AG04449 (cell line): ENCODE measurements at regions not wholly inside any gene's neighbourhood (a gene's known extent, or its start where the extent isn't known, plus 50 kb on each side); places are given as distances from the start of the nearest gene placed in this dataset.
"Not testable (repeated sequence)": the region's sequence is repeated elsewhere in the genome, so short reads cannot be mapped to it uniquely, and the experiment has no call there.

Experiments
- CTCF ChIA-PET: fragments of 350-600 bp; formaldehyde crosslinking; extraction: SDS; loops from one replicate; lab custom pipeline; 2021; ENCODE audit warnings: antibody characterized with exemption; lab: Yijun Ruan, JAX
- POLR2A ChIA-PET: fragments of 400-600, 350-600 bp; formaldehyde crosslinking; extraction: SDS; loops from one replicate; lab custom pipeline; 2020; ENCODE audit warnings: antibody characterized with exemption, inconsistent platforms; lab: Yijun Ruan, JAX
- DNase-seq: peaks from one replicate; pipeline ENCODE4 v3.0.0-alpha.2; 2010; ENCODE audit warnings: low read depth, low spot score
- H3K4me3 ChIP-seq: 2 replicates; pipeline ENCODE4 v1.5.1; 2011; ENCODE audit warnings: low read depth, mild to moderate bottlenecking, control low read depth, low read length
- TF ChIP-seq, protein P1 (sequence below): IDR thresholded peaks from one replicate; pipeline ENCODE4 v1.5.1; 2011; ENCODE audit warnings: mild to moderate bottlenecking, moderate library complexity, low read length, control low read depth, inconsistent platforms; ENCODE audit not compliant: insufficient read depth; ENCODE audit errors: missing control alignments

DNA sequence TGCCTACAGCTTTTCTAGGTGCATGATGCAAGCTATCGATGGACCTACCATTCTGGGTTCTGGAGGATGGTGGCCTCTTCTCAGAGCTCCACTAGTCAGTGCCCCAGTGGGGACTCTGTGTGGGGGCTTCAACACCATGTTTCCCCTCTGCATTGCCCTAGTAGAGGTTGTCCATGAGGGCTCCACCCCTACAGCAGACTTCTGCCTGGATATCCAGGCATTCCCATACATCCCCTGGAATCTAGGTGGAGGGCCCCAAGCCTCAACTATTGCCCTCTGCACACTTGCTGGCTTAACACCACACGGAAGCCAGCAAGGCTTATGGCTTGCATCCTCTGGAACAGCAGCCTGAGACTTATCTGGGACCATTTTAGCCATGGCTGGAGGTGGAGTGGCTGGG, 1299.9 kb upstream of the MIR17HG start:
- ChIA-PET CTCF (no interaction called here), POLR2A (no interaction called here)
- no peak overlapping the region for H3K4me3 ChIP-seq
- no peak for DNase-seq
- TF ChIP-seq, protein P1, sequence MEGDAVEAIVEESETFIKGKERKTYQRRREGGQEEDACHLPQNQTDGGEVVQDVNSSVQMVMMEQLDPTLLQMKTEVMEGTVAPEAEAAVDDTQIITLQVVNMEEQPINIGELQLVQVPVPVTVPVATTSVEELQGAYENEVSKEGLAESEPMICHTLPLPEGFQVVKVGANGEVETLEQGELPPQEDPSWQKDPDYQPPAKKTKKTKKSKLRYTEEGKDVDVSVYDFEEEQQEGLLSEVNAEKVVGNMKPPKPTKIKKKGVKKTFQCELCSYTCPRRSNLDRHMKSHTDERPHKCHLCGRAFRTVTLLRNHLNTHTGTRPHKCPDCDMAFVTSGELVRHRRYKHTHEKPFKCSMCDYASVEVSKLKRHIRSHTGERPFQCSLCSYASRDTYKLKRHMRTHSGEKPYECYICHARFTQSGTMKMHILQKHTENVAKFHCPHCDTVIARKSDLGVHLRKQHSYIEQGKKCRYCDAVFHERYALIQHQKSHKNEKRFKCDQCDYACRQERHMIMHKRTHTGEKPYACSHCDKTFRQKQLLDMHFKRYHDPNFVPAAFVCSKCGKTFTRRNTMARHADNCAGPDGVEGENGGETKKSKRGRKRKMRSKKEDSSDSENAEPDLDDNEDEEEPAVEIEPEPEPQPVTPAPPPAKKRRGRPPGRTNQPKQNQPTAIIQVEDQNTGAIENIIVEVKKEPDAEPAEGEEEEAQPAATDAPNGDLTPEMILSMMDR, result no peak

GRCh38 chr13:90049989-90050671, 1297.4 kb upstream of the MIR17HG start:
- no peak overlapping the region for H3K4me3 ChIP-seq
- no peak for DNase-seq
- POLR2A ChIA-PET, result no interaction called here

DNA sequence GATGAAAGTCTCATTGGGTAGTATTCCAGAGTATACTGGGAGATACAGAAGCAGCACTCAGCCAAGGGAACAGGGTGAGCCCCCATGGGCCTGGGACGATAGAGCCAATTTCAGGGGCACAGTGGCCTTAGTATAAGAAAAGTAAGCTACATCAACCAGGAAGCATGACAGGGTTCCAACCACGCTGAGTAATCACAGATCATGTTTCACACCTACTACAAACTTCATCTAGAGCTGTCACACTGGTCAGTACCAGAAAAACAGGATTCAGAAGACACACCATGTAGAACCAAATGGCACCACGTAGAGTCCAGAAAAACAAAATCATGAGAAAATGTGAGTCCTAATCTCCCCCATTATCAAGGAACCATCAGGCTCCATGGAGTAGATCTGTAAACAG, 1292.4 kb upstream of the MIR17HG start:
- POLR2A ChIA-PET, result no interaction called here
- TF ChIP-seq, protein P1, result no peak
- H3K4me3 ChIP-seq, result no peak overlapping the region
- CTCF ChIA-PET, result no interaction called here
- DNase-seq, result no peak

More at GRCh38 chr13:90049989-90050671, 1297.4 kb upstream of the MIR17HG start:
- TF ChIP-seq, protein P1, result no peak
- CTCF ChIA-PET, result no interaction called here

GRCh38 chr13:90055760-90056159, 1291.7 kb upstream of the MIR17HG start:
- no peak for DNase-seq
- no peak overlapping the region for H3K4me3 ChIP-seq
- TF ChIP-seq, protein P1, result no peak
- CTCF ChIA-PET, result no interaction called here
- POLR2A ChIA-PET, result no interaction called here

DNA sequence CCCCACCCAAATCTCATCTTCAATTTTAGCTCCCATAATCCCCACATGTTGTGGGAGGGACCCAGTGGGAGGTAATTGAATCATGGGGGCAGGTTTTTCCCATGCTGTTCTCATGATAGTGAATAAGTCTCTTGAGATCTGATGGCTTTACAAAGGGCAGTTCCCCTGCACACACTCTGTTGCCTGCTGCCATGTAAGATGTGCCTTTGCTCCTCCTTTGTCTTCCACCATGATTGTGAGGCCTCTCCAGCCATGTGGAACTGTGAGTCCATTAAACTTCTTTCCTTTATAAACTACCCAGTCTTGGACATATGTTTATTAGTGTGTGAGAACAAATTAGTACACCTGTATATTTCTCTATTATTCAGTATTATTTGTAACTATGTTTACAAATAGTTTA, 1283.3 kb upstream of the MIR17HG start:
- DNase-seq, POLR2A ChIA-PET, H3K4me3 ChIP-seq, CTCF ChIA-PET: not testable (repeated sequence)

DNA sequence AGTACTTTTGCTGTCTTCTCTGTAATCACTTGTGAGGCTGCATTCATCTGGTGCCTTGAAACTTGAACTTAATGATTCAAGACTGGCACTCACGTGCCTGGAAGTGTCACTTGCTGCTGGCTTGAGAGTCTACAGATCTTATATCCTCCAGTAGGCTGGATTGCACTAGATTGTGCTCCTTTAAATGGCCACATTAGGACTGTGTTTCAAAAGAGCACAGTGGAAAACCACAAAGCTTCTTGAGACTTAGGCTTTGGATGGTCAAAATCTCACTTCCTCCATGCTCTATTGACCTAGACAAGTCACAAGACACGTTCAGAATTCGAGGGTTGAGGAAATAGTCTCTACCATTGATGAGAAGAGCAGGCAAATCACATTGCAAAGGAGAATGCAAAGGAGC, 1278.8 kb upstream of the MIR17HG start:
- DNase-seq, result no peak
- H3K4me3 ChIP-seq, result no peak overlapping the region
- ChIA-PET CTCF (no interaction called here), POLR2A (no interaction called here)
- TF ChIP-seq, protein P1, result no peak

DNA sequence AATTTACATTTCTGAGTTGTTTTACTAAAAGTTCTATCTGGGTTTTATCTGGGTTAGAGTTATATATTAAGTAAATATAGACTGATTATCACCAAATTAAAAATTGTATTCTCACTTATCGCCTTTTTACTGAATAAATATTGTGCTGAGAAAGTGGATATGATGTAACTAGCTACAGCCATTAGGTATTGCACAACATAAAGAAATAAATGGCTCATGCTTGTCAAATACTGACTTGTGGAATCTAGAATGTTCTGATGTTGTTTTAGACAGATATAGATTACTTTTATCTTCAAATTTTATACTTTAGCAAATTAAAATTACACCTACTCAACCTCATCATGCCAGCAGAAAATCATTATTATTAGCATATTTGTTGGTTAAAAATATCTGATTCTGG, 1277.1 kb upstream of the MIR17HG start:
- CTCF ChIA-PET, result no interaction called here
- H3K4me3 ChIP-seq, result no peak overlapping the region
- POLR2A ChIA-PET, result no interaction called here
- TF ChIP-seq, protein P1, result no peak
- no peak for DNase-seq
